Colon (tissue), 2 donors: ENCODE measurements at regions not wholly inside any gene's neighbourhood (a gene's known extent, or its start where the extent isn't known, plus 50 kb on each side); places are given as distances from the start of the nearest gene placed in this dataset.

Source experiments
- FAIRE-seq: peaks from 2 replicates; lab custom pipeline; 2012; peaks lifted over from hg19 to GRCh38; lab: Jason Lieb, UNC
- donor health status: control.
- donor health status: control.

- no peak for FAIRE-seq
Measured at GRCh38 chr9:17018540-17019196, 116.2 kb upstream of the CNTLN start.

GRCh38 chr9:17017931-17018491, 116.8 kb upstream of the CNTLN start:
- FAIRE-seq, result no peak

- FAIRE-seq, result no peak
Measured at GRCh38 chr9:17013891-17014290, 120.9 kb upstream of the CNTLN start.

- no peak for FAIRE-seq
Measured at GRCh38 chr9:17013010-17013409, 121.8 kb upstream of the CNTLN start.

- FAIRE-seq, result no peak
Measured at GRCh38 chr9:17011880-17012279, 123.0 kb upstream of the CNTLN start.

- FAIRE-seq, result no peak
Measured at GRCh38 chr9:17009071-17009470, 125.8 kb upstream of the CNTLN start.

- FAIRE-seq, result no peak
Measured at GRCh38 chr9:17005056-17005823, 129.6 kb upstream of the CNTLN start.

GRCh38 chr9:17004500-17004899, 130.3 kb upstream of the CNTLN start:
- no peak for FAIRE-seq

GRCh38 chr9:17003576-17004240, 131.1 kb upstream of the CNTLN start:
- no peak for FAIRE-seq

GRCh38 chr9:16996901-16997491, 126.5 kb upstream of the BNC2 start:
- no peak for FAIRE-seq

GRCh38 chr9:16992138-16992537, 121.7 kb upstream of the BNC2 start:
- FAIRE-seq, result no peak

GRCh38 chr9:16987026-16987425, 116.6 kb upstream of the BNC2 start:
- FAIRE-seq, result no peak

- no peak for FAIRE-seq
Measured at GRCh38 chr9:16986556-16986955, 116.1 kb upstream of the BNC2 start.

- FAIRE-seq, result no peak
Measured at GRCh38 chr9:16985559-16986348, 115.3 kb upstream of the BNC2 start.

- no peak for FAIRE-seq
Measured at GRCh38 chr9:16982780-16983310, 112.4 kb upstream of the BNC2 start.

- no peak for FAIRE-seq
Measured at GRCh38 chr9:16976427-16976826, 106.0 kb upstream of the BNC2 start.

GRCh38 chr9:16974436-16974835, 104.0 kb upstream of the BNC2 start:
- no peak for FAIRE-seq

GRCh38 chr9:16970321-16970720, 99.9 kb upstream of the BNC2 start:
- no peak for FAIRE-seq

GRCh38 chr9:16964228-16964627, 93.8 kb upstream of the BNC2 start:
- FAIRE-seq, result no peak

GRCh38 chr9:16960084-16960483, 89.6 kb upstream of the BNC2 start:
- FAIRE-seq, result no peak

GRCh38 chr9:16959391-16959790, 88.9 kb upstream of the BNC2 start:
- FAIRE-seq, result no peak

- FAIRE-seq, result no peak
Measured at GRCh38 chr9:16954040-16954439, 83.6 kb upstream of the BNC2 start.
